Gastrocnemius medialis (tissue), 4 donors: ENCODE measurements at regions not wholly inside any gene's neighbourhood (a gene's known extent, or its start where the extent isn't known, plus 50 kb on each side); places are given as distances from the start of the nearest gene placed in this dataset.

Experiments used
- POLR2A ChIP-seq, 2 donors: fragments of 450-650 bp; IDR thresholded peaks; one replicate each; pipeline ENCODE4 v1.6.1; 2017; ENCODE audit warnings: antibody characterized with exemption in 2 of 2, mild to moderate bottlenecking in 2 of 2, moderate library complexity in 2 of 2
- TF ChIP-seq, protein P1 (sequence below), 5 experiments: fragments of 450-650 bp in 3 of 5; fragments of 200-600 bp in 2 of 5; sonication (generic) in 2 of 5; IDR thresholded peaks in 4 of 5; conservative IDR thresholded peaks in 1 of 5; 1 replicate in 4 of 5; 2 replicates in 1 of 5; pipeline ENCODE4 v1.5.1; 2016 to 2019; ENCODE audit warnings: antibody characterized with exemption in 5 of 5, mild to moderate bottlenecking in 3 of 5, moderate library complexity in 3 of 5

DNA sequence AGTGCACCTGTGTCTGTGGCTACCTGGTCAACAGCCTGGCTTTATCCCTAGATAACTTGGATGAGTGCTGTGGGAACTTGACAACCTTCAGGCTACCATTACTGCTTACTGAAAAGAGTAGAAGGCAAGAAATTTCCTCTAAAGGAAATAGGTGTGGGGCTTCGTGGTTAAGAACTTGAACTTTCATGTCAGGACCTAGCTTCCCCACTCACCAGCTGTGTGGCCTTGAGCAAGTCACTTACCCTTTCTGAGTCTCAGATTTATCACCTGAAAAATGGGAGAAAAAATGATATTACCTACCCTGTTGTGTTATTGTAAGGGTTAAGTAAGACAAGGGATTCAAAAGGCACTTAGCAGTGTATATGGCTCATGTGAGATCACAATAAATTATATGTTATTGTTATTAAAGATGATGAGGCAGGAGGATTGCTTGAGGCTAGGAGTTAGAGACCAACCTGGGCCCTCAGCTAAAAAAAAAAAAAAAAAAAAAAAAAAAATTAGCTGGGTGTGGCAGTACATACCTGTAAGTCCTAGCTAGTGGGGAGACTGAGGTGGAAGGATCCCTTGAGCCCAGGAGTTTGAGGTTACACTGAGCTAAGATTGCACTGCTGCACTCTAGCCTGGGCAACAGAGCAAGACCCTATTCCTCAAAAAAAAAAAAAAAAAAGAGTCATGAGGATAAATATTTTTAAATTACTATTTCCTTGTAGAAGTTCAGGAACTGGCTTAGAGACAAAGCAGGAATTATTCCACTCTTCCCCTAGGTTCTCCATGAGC is 97.0 kb upstream of the SPRY4 start:
- no peak for TF ChIP-seq POLR2A (IDR thresholded peaks at IDR 0.05)
- TF ChIP-seq, protein P1, sequence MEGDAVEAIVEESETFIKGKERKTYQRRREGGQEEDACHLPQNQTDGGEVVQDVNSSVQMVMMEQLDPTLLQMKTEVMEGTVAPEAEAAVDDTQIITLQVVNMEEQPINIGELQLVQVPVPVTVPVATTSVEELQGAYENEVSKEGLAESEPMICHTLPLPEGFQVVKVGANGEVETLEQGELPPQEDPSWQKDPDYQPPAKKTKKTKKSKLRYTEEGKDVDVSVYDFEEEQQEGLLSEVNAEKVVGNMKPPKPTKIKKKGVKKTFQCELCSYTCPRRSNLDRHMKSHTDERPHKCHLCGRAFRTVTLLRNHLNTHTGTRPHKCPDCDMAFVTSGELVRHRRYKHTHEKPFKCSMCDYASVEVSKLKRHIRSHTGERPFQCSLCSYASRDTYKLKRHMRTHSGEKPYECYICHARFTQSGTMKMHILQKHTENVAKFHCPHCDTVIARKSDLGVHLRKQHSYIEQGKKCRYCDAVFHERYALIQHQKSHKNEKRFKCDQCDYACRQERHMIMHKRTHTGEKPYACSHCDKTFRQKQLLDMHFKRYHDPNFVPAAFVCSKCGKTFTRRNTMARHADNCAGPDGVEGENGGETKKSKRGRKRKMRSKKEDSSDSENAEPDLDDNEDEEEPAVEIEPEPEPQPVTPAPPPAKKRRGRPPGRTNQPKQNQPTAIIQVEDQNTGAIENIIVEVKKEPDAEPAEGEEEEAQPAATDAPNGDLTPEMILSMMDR (IDR thresholded peaks at IDR 0.05 in 4 of 5, conservative IDR thresholded peaks at IDR 0.05 in 1 of 5) = no peak
